ENCODE measurements at regions not wholly inside any gene's neighbourhood (a gene's known extent, or its start where the extent isn't known, plus 50 kb on each side); places are given as distances from the start of the nearest gene placed in this dataset.

DNA sequence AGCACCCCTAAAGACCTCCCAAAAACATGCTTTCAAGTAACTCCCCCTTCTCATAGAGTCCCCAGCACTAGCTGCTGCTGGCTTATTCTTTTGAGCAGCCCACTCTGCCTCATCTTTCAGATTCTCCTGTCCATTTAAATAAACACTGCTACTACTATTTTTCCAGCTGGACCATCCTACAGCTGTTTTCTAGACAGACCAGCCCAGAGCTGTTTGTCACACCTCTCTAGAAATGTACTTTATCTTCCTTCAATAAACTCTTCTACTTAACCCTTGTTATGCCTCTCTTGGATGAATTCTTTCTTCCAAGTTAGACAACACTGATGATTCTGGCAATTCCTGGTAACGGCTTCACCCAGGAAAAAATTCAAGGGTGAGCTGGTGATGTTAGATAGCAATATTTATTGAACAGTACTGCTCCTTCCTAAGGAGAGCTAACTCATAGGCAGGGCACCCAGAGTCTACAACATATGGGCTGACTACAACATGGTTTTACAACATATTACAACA is 995.7 kb downstream of the LRFN5 start:
- H3K9me3 ChIP-seq, result no peaks in the 10 kb centered on the region
- WGBS (ENCODE audit: low lambda C conversion rate), result 23% methylated on average over 1 of the region's 1 CpG
- POLR2A ChIA-PET, result no interaction called here
- H2AFZ ChIP-seq (ENCODE audit: low read depth), result no peak overlapping the region
- DNase-seq, result no peak
- no peak overlapping the region for H3K9ac ChIP-seq
- H3K27ac ChIP-seq (ENCODE audit: low read depth in 2 of 2, low read length in 1 of 2), result no peak overlapping the region
- H3F3A ChIP-seq (replicated peaks; ENCODE audit: insufficient read depth), result no peaks in the 10 kb centered on the region
- TF ChIP-seq RAD21 (IDR thresholded peaks at IDR 0.05; ENCODE audit: low read length) (no peak), SMC3 (IDR thresholded peaks at IDR 0.05; ENCODE audit: low read depth, low read length) (no peak), MEF2A (IDR thresholded peaks at IDR 0.05; ENCODE audit: borderline replicate concordance, low read depth) (no peak)
- no peaks in the 10 kb centered on the region for H3K4me1 ChIP-seq (ENCODE audit: control insufficient read depth in 1 of 2, insufficient read depth in 2 of 2, low read depth in 1 of 2, low read length in 1 of 2)
- H4K20me1 ChIP-seq (ENCODE audit: insufficient read depth), result no peaks in the 10 kb centered on the region
- H3K27me3 ChIP-seq (ENCODE audit: insufficient read depth), result no peaks in the 10 kb centered on the region
- no peaks in the 10 kb centered on the region for H3K9me2 ChIP-seq
- H3K36me3 ChIP-seq (replicated peaks in 1 of 2; ENCODE audit: control insufficient read depth in 1 of 2, insufficient read depth in 2 of 2, low read length in 1 of 2), result no peaks in the 10 kb centered on the region
- H3K79me2 ChIP-seq (ENCODE audit: insufficient read depth), result no peaks in the 10 kb centered on the region
- H3K4me3 ChIP-seq (ENCODE audit: low read depth in 2 of 2, low read length in 1 of 2), result no peak overlapping the region
- H3K4me2 ChIP-seq, result no peak overlapping the region
- CTCF ChIA-PET, result no interaction called here

DNA sequence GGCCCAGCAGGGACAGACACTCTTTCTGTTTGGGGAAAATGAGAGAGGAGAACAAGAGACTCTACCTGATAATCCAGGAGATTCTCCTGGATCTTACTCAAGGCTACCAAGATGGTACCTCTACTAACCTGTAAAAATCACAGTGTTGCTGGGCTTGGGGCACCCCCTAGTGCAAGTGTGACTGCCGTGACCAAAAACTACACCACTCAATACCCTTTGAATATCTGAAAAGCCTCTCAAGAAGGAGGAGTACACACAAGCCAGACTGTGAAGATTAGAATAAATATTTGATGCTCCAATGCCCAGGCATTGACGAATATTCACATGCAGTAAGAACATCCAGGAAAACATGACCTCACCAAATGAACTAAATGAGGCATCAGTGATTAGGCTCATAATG is 965.4 kb downstream of the LRFN5 start:
- H3K9me3 ChIP-seq, result no peaks in the 10 kb centered on the region
- DNase-seq, result no peak
- no peaks in the 10 kb centered on the region for H3K79me2 ChIP-seq (ENCODE audit: insufficient read depth)
- no peak overlapping the region for H3K9ac ChIP-seq
- no peaks in the 10 kb centered on the region for H3K36me3 ChIP-seq (replicated peaks in 1 of 2; ENCODE audit: control insufficient read depth in 1 of 2, insufficient read depth in 2 of 2, low read length in 1 of 2)
- H3K4me2 ChIP-seq, result no peak overlapping the region
- H3K9me2 ChIP-seq, result no peaks in the 10 kb centered on the region
- TF ChIP-seq CHD2 (IDR thresholded peaks at IDR 0.05; ENCODE audit: low read length, partially characterized antibody) (no peak), FOXJ3 (CRISPR knock-in tag; IDR thresholded peaks at IDR 0.05) (no peak), MEF2A (IDR thresholded peaks at IDR 0.05; ENCODE audit: borderline replicate concordance, low read depth) (no peak)
- TF ChIP-seq, protein P1, sequence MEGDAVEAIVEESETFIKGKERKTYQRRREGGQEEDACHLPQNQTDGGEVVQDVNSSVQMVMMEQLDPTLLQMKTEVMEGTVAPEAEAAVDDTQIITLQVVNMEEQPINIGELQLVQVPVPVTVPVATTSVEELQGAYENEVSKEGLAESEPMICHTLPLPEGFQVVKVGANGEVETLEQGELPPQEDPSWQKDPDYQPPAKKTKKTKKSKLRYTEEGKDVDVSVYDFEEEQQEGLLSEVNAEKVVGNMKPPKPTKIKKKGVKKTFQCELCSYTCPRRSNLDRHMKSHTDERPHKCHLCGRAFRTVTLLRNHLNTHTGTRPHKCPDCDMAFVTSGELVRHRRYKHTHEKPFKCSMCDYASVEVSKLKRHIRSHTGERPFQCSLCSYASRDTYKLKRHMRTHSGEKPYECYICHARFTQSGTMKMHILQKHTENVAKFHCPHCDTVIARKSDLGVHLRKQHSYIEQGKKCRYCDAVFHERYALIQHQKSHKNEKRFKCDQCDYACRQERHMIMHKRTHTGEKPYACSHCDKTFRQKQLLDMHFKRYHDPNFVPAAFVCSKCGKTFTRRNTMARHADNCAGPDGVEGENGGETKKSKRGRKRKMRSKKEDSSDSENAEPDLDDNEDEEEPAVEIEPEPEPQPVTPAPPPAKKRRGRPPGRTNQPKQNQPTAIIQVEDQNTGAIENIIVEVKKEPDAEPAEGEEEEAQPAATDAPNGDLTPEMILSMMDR (IDR thresholded peaks at IDR 0.05), result no peak
- H4K20me1 ChIP-seq (ENCODE audit: insufficient read depth), result no peaks in the 10 kb centered on the region
- WGBS (ENCODE audit: low lambda C conversion rate), result 5% methylated on average over 2 of the region's 2 CpGs
- H3F3A ChIP-seq (replicated peaks; ENCODE audit: insufficient read depth), result no peaks in the 10 kb centered on the region
- no peak overlapping the region for H3K4me3 ChIP-seq (ENCODE audit: low read depth in 2 of 2, low read length in 1 of 2)
- no peak overlapping the region for H3K27ac ChIP-seq (ENCODE audit: low read depth in 2 of 2, low read length in 1 of 2)
- no peaks in the 10 kb centered on the region for H3K4me1 ChIP-seq (ENCODE audit: control insufficient read depth in 1 of 2, insufficient read depth in 2 of 2, low read depth in 1 of 2, low read length in 1 of 2)
- CTCF ChIA-PET, result no interaction called here
- POLR2A ChIA-PET, result no interaction called here
- H2AFZ ChIP-seq (ENCODE audit: low read depth), result no peak overlapping the region
- no peaks in the 10 kb centered on the region for H3K27me3 ChIP-seq (ENCODE audit: insufficient read depth)

- H3K9me3 ChIP-seq, result no peaks in the 10 kb centered on the region
- H3K36me3 ChIP-seq (replicated peaks in 1 of 2; ENCODE audit: control insufficient read depth in 1 of 2, insufficient read depth in 2 of 2, low read length in 1 of 2), result no peaks in the 10 kb centered on the region
- no peaks in the 10 kb centered on the region for H3K79me2 ChIP-seq (ENCODE audit: insufficient read depth)
- H3K27me3 ChIP-seq (ENCODE audit: insufficient read depth), result no peaks in the 10 kb centered on the region
- no peak for DNase-seq
- no peaks in the 10 kb centered on the region for H4K20me1 ChIP-seq (ENCODE audit: insufficient read depth)
- 0% methylated on average over 3 of the region's 3 CpGs for WGBS (ENCODE audit: low lambda C conversion rate)
- H3K27ac ChIP-seq (ENCODE audit: low read depth in 2 of 2, low read length in 1 of 2), result no peak overlapping the region
- POLR2A ChIA-PET, result no interaction called here
- no peak overlapping the region for H3K4me2 ChIP-seq
- H2AFZ ChIP-seq (ENCODE audit: low read depth), result no peak overlapping the region
- no peak overlapping the region for H3K9ac ChIP-seq
- no peak overlapping the region for H3K4me3 ChIP-seq (ENCODE audit: low read depth in 2 of 2, low read length in 1 of 2)
- CTCF ChIA-PET, result no interaction called here
- no peaks in the 10 kb centered on the region for H3K9me2 ChIP-seq
- H3F3A ChIP-seq (replicated peaks; ENCODE audit: insufficient read depth), result no peaks in the 10 kb centered on the region
- H3K4me1 ChIP-seq (ENCODE audit: control insufficient read depth in 1 of 2, insufficient read depth in 2 of 2, low read depth in 1 of 2, low read length in 1 of 2), result no peaks in the 10 kb centered on the region
- TF ChIP-seq FOSL2 (IDR thresholded peaks at IDR 0.05; ENCODE audit: borderline replicate concordance, low read depth), result no peak
- TF ChIP-seq RXRA (IDR thresholded peaks at IDR 0.05; ENCODE audit: borderline replicate concordance, low read depth), result no peak
- no peak for TF ChIP-seq MEF2A (IDR thresholded peaks at IDR 0.05; ENCODE audit: borderline replicate concordance, low read depth)
- no peak for TF ChIP-seq POLR2AphosphoS5 (IDR thresholded peaks at IDR 0.05; ENCODE audit: low read depth, low read length)
- TF ChIP-seq GABPA (IDR thresholded peaks at IDR 0.05; ENCODE audit: low read depth), result no peak
- no peak for TF ChIP-seq TAF1 (IDR thresholded peaks at IDR 0.05; ENCODE audit: borderline replicate concordance, low read depth, low read length)
- no peak for TF ChIP-seq ZBTB33 (IDR thresholded peaks at IDR 0.05; ENCODE audit: borderline replicate concordance, low read depth)
- TF ChIP-seq YY1 (IDR thresholded peaks at IDR 0.05; ENCODE audit: low read depth), result no peak
These were observed 962.6 kb downstream of the LRFN5 start for GRCh38 chr14:42569227-42569626.

Data from SK-N-SH (cell line).